A673 (cell line): ENCODE measurements at regions not wholly inside any gene's neighbourhood (a gene's known extent, or its start where the extent isn't known, plus 50 kb on each side); places are given as distances from the start of the nearest gene placed in this dataset.

Source experiments
- CTCF ChIP-seq: fragments of 300-800, 200-600 bp; sonication (generic); conservative IDR thresholded peaks from 2 replicates; pipeline ENCODE4 v1.5.1; 2017; ENCODE audit warnings: low read depth, mild to moderate bottlenecking, antibody characterized with exemption, low read length, moderate library complexity, mixed read lengths
- EZH2 ChIP-seq: fragments of 200-600 bp; sonication (generic); IDR thresholded peaks from 2 replicates; pipeline ENCODE4 v1.6.1; 2017; ENCODE audit warnings: borderline replicate concordance, low read depth, mild to moderate bottlenecking, mixed read lengths, antibody characterized with exemption, low read length; ENCODE audit not compliant: poor library complexity, severe bottlenecking

- TF ChIP-seq CTCF = no peak
- TF ChIP-seq EZH2 = no peak
Observed at GRCh38 chrX:20456971-20457370, 190.3 kb upstream of the RPS6KA3 start.
